UCSD-AML1 (cell line): ENCODE measurements at regions not wholly inside any gene's neighbourhood (a gene's known extent, or its start where the extent isn't known, plus 50 kb on each side); places are given as distances from the start of the nearest gene placed in this dataset.

Source experiments
- DNase-seq: peaks from one replicate; lab custom pipeline; 2025; ENCODE audit not compliant: unreplicated experiment; lab: John Stamatoyannopoulos, UW

DNA sequence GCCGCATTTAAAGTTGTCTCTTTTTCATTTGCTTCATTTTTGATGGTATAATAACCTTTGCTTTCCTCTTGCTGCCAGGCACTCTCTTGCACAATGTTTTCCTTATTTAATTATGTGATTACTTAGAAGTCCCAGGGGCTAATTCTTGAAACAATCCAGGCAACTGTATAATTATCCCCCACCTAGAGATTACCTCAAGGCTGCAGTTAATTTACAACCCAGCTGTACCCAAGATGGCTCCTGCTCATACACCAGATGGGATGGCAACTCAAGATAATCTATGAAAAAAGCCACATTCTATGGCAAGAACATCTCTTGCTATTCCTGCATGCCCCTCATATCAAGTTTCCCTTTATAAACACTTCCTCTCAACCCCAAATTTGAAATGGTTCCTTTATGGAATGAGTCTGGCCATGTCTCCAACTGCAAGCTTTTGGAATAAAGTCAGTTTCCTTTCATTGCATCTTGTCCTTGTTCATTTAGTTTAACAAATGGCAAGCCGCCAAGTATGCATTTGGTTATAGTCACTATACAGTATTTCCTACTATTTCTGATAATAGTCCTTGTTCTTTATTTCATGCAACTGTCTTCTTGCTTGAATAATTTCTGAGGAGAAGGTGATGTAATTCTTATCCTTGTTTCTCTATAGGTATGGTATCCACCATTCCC, 1042.6 kb downstream of the PLA2G4A start:
- DNase-seq, result no peak

DNA sequence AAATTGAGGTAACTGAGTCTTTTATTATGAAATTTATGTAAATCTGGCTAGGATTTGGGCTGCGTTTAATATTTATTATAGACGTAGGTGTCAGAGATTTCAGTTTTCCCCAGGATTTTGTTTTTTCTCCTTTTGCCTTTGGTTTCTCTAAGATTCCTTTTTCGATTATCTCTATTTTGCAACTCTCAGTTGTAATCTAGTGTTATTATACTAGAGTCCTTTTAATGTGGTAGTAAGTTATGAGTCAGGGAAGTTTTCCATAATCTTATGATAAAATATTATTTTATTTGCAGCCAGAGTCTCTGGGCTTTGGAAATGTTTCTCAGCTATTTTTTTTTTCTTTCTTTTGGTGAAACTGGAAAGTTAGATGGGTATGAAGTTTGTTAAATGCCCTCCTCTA, 1043.8 kb downstream of the PLA2G4A start:
- DNase-seq, result no peak

DNA sequence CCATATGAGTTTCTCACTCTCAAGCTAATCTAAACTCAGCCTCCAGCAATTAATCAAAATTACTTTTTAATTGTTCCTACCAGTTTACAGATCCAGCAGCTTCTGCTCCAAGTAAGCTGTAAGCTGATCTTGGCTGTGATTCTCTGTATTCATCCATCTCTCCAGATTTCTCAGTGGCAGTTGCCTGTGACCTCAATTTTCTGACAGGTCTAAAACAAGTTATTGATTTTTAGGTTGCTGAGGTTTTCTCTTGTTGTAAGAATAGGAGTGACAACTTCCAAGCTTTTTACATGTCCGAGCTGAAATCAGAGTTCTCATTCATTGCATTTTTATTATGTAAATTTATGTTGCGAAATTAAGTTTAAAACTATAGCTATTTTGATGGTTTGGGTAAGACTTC, 1044.4 kb downstream of the PLA2G4A start:
- DNase-seq, result no peak

DNA sequence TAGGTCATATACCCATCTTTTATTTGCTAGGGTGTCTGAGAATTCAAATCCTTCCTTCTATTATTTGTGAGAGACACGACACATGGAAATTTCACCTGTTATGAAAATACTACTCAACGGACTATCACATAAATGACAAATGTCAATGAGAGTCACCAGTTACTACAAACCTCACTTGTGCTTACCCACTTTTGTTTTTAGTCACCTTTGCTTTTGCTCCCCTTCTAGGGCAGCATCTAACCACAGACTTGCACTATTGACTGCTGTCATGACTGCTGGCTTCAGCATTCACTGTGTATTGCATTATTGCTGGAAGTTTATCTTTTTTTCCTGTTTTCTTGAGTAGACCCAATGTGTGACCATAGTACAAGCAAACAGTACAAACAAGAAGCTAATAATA, 1048.0 kb downstream of the PLA2G4A start:
- no peak for DNase-seq

DNA sequence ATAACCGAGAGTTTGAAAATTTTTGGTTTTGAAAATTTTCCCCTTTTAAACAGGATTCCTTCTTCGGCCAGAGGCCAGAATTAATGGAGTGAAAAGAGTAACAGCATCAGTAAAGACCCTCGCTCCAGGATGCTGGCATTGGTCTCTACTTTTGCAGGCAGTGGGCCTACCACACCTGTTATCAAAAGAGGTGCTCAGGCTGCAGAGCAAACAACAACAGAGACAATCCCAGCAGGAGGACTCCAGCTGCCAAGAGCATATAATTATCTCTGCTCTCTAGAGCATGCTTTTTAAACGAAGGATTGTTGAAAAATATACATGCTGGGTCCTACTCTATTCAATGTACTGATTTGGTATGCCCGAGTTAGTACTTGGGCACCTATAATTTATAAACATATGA, 1048.5 kb downstream of the PLA2G4A start:
- no peak for DNase-seq

DNA sequence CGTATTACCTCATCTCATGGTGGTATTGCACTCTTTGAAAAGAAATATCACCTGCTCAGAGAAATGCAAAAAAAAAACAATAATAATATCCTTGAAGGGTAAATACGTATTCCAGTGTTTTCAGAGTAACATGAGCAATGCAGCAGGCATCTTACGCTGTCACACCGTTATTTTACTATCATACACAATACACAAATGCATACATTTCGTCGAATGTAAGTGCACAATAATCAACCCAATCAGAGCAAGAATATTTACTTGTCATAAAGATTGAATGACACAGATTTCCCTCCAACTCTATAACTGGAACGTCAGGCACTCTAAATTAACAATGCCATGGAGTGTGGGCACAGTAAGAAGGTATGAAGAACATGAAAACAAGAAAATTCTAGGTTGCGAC, 1050.1 kb downstream of the PLA2G4A start:
- DNase-seq, result no peak

DNA sequence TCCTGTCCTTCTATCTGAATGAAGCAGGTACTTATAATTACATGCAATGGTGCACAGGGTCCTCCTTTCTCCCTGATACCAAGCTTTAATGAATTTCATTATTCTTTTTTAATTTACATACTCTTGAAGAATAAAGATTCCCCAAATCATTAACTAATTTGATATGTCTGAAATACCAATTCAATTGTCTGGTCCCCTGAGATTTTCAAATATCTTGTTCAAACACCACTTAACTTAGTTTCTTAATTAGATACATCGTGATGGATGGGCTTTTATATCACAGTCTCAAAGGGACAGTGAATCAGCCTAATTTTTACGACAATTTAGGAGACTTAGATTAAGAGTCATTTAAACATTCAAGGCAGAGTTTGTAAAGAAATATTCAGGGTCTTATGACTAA, 1054.6 kb downstream of the PLA2G4A start:
- no peak for DNase-seq

DNA sequence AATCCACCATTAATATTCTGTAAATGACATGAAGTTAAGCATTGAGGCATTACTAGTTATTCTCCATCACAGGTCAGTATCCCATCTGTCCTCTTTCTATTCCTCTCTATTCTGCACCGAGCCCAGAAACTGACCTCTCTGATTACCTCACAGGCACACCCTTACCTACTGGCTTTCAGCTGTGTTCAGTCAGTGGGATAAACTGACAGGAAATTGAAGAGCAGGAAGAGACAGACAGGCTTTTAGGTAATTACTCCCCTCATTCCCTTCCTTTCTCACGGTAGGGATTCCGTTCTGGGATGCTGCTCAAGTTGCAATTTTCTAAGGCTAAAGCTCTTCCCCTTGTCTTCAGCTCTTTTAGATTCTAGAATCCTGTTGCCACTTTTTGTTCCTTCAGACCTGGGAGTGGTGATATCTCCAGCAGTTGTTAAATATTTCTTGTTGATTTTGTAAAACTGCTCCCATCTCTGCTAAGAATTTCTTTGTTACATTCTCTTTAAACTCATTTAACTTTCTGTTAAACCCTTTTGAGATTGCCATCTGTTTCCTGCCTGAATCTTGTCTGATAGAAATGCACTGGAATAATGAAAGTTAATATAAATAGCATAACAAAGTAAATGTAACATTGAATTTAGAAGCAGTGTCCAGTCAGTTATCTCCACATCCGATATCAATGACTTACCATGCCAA, 1063.4 kb downstream of the PLA2G4A start:
- no peak for DNase-seq

DNA sequence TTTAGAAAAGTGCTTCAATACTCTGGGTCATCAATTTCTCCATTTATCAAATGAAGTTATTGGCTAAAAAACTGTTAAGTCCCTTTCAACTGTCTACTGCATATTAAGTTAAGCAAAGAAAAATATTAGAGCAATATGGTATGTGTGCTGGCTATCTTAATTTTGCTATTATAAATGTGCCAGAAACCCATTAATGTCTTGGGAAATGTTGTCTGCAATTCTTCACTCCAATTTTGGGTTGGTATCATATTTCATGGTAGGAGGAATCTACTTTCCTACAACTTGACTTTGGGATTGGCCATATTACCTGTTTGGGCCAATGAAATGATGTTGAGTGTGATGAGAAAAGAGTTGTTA, 1063.9 kb downstream of the PLA2G4A start:
- no peak for DNase-seq

DNA sequence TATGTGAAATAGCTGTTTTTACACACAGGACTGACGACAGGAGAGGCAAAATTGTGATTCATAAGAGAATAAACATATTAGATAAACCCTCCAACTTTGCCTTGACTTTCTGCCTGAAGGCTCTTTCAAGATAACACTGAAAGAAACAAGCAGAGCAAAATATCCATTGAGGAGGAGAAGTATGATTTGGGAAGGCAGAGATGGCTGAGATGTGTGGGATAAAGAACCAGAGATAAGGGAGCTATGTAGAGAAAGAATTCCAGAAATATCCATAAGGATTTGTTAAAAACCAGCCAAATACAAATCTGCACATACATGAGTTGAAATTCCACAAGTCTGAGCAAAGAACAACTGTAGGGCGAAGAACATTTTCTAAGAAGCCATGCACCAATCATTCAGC, 1064.7 kb downstream of the PLA2G4A start:
- DNase-seq, result no peak

DNA sequence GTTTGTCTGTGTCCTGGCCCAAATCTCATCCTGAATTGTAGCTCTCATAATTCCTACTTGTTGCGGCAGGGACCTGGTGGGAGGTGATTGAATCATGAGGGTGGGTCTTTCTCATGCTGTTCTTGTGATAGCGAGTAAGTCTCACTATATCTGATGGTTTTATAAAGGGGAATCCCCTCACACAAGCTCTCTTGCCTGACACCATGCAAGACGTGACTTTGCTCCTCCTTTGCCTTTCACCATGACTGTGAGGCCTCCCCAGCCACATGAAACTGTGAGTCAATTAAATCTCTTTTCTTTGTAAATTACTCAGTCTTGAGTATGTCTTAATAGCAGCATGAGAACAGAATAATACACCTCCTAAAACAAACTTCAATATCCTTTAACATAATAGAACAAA, 1065.6 kb downstream of the PLA2G4A start:
- DNase-seq, result no peak

DNA sequence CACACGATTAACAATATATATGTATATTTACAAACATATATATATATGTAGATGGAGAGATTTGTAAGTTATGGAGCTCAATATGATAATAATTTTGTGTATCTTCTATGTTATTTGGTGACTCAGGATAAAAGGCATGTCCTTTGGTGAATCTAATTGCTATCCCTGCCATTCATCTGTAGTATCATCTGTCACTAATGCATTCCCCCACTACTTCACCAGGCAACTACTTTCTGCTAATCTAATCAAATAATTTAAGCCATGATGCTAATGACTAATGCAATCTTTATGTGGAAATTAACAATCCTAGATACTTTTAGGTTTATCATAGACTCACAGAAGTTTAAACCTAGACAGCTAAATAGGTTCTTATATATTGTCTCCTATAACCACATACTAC, 1074.5 kb downstream of the PLA2G4A start:
- no peak for DNase-seq

DNA sequence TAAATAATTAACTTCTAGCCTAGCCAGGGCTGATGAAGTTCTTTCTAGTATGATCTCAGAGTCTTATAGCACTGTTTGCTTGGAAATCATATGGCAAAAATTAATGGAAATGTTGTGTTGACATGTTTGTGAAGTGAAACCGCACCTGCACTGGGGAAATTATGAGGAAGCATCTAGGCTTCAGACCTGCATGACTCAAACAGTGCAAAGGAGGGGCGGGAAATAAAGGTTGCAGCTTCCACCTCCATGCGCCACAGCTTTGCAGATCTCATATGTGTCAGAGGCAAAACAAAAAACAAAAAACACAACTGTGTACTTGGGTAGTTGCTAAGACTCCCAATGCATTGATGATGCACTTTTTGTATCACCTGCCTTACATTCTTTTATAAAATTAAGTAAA, 1080.6 kb downstream of the PLA2G4A start:
- DNase-seq, result no peak

DNA sequence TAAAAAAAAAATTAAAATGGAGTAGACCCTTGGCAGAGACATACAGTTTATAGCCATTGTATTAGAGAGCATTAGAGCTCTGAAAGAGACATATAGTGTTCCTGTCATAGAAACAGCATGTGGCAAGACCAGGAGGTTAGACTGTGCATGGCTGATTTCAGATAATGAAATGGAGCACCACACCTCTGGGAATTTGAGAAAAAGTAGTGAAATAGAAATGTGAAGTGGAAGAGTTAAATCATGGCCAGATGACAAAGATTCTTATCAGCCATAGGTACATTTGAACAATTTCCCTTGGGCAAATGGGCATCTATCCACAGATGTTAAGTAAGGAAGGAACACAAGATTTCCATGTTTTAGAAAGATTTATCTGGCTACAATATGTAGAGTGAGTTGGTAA, 1083.1 kb downstream of the PLA2G4A start:
- no peak for DNase-seq

DNA sequence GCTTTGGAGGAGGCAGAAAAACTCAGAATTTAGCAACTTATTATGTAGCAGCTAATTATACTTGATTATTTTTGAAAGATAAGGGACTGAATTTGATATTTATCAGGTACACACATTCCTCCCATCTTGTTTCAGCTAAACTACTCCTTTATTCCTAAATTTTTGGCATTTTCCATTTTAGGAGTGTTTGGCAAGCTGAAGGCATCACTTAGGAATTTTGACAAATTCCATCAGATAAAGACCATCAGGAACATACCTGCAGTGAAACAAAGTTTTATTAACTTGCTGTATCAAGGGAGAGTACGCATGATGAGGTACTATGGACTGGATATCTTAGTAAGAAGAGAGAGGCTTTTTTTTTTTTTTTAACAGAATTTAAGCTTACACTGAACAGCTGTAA, 1092.2 kb downstream of the PLA2G4A start:
- no peak for DNase-seq

DNA sequence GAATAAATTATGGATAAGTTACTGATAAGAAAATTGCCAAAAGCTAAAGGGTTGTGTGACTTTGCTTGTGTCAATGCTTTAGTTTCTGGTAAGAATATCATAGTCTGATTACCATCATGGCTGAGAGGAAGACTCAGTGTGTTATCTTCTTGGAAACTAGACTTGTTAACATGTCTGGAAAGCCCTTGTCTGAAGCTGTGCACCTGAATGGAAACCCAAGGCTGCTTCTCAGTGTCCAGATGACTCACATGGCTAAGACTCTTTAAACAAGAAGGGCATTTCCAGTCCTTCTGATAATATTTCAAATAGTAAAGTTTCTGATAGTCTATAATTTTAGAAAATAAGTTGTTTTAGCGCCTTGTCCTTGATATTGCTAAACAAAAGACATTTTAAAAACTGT, 1092.7 kb downstream of the PLA2G4A start:
- DNase-seq, result no peak

DNA sequence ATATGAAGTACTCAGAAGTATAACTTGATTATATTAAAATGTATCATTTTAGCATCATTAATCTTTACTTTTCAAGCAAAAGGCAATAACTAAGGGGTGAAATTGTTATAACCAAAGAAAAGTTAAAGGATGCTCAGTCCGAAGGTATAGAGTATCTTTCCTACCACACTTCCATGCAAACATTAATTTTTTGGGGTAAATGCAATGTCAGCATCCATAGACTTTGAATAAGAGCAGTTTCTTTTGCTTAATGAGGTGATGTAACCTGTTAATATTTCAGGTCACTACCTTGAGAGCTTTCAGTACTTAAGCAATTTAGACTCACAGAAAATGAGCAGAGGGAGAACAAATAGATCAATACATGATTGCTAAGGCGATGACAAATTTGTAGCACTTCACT, 1093.5 kb downstream of the PLA2G4A start:
- DNase-seq, result no peak

DNA sequence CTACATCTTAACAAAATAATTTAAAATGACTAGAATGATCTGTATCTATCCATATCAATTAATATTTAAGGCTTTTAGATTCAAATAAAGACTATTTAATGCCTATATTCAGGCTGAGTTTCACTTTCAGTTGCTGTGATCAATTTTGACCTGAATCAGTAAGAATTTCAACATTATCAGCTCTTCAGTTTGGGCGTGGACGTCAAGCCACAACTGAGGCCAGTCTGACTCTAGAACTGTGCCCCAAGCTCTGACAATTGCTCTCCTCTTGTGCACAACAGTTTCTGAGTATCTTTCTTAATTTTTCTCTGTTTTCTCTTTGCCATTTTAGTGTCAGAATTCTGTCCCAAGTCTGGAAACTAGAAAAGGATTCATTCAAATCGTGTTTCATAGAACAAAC, 1095.5 kb downstream of the PLA2G4A start:
- no peak for DNase-seq

DNA sequence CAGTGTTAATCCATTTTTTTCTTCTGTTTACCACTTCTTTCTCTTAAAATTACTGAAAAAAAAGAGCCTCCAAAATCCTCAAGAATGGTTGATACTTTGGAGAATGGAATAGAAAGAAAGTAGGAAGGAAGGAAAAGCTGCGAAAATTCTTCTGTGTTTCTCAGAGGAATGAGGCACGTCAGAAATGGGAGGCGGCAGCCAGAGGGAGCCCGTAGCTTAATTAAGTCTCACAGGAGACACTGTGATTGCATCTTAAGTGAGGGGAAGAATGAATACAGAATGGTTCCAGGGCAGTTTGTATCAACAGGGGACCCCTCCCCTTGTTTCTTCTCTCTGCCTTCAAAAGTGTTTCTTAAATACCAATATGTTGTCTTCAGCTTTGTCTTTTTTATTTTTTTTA, 1099.5 kb downstream of the PLA2G4A start:
- DNase-seq, result peak; percentile 29

DNA sequence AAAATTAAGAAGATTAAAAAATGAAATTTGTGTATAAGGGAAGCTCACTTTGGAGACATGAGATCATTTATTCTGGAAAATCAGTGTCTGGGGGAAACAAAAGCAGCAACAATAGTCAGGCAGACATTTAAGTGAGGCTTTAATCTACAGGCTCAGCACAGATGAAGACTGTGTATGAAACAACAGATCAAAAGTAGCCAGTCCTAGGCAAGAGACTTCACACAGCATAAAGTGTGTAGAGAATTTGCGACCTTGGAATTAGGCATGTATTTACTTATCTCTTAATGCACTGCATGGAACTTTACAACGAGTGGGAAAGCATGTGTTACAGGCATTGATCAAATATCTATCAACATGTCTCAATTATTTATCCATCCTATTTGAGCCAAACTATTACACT, 1099.9 kb downstream of the PLA2G4A start:
- DNase-seq, result no peak

DNA sequence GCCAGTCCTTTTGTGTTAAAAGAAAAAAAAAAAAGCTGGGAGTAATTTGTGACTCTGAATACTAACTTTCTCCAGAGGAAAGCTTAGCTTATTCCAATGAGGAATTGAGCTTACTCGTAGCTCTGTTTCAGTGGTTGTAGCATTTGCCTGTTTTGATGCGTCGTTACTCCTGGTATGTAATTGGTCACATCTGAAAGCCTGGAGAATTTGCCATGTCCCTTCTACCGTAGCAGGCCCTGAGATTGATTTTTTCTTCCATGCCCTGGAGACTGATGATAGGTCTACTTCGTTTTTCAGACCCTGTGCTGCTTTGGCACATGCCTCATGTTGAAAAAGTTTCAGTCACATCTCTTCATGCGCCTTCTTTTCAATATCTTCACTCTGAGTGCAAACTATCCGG, 1103.0 kb downstream of the PLA2G4A start:
- no peak for DNase-seq

DNA sequence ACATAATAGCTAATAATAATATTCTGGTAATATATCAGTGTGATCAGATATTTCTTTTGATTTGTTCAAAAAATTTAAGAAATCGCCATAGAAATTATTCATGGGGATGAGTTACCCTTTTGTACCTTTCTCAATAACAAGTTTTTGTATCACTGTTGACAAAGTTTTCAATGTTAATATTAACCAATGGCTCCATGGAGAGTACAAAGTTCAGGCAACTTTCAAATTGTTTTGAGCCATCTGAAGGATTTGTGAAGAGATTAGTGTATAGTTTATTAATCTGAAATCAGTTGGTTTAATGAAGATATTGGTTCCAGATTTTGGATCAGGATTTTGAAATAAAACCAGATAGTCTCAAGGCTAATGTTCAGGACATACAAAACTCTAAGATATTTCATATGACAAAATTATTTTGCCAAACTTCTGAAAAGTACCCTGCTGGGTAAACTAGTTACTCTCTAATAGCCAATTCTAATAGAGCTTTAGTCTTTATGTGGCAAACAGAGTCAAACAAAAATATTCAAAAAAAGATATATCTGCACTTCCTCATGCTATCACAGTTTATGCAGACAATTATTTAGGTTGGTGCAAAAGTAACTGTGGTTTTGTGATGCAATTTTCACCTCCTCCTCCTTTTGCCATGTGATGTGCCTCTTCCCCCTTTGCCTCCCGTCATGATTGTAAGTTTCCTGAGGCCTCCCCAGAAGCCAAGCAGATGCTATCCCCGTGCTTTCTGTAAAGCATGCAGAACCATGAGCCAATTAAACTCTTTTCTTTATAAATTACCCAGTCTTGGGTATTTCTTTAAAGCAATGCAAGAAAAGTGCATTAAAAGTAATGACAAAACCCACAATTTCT, 1105.0 kb downstream of the PLA2G4A start:
- DNase-seq, result no peak
